HCT116 (cell line): ENCODE measurements at regions not wholly inside any gene's neighbourhood (a gene's known extent, or its start where the extent isn't known, plus 50 kb on each side); places are given as distances from the start of the nearest gene placed in this dataset.

Experiments
- ATAC-seq: fragments of 200-7000 bp; cut with Tn5 transposase; 2 replicates; pipeline ENCODE4 v1.9.1; 2020; ENCODE audit warnings: mild to moderate bottlenecking, moderate library complexity
- BruUV-seq: library from RNA; stranded (reverse); fragments of 400-500 nt; replicated peaks from 2 replicates; lab custom pipeline; 2021; lab: Mats Ljungman, UMichigan
- CTCF ChIA-PET: fragments of 300-600 bp; sonication (Branson Sonifier 250); formaldehyde crosslinking; loops from one replicate; lab custom pipeline; 2021; ENCODE audit warnings: antibody characterized with exemption; lab: Charles Lee
- POLR2A ChIA-PET: fragments of 300-600, 350-600 bp; sonication (Branson Sonifier 250); formaldehyde crosslinking; loops from one replicate; lab custom pipeline; 2021; ENCODE audit warnings: antibody characterized with exemption; lab: Charles Lee
- RAD21 ChIA-PET, 2 experiments: fragments of 300-600 bp; sonication (Branson Sonifier 250); formaldehyde crosslinking; loops; one replicate each; lab custom pipeline; 2023; ENCODE audit warnings: low total read pairs in 2 of 2; ENCODE audit not compliant: uncharacterized antibody in 2 of 2, unreplicated experiment in 2 of 2, low non-redundant PET in 1 of 2; lab: Charles Lee
- DNase-seq: peaks from one replicate; pipeline ENCODE4 v3.0.0-alpha.2; 2010; ENCODE audit warnings: low read depth, low spot score
- H2AFZ ChIP-seq: fragments of 200-600 bp; shearing (Covaris generic), sonication (generic); 2 replicates; pipeline ENCODE4 v1.6.1; 2017; ENCODE audit warnings: low read depth, mixed run types, mixed read lengths, antibody characterized with exemption, low read length; ENCODE audit not compliant: poor library complexity, severe bottlenecking
- H3K27ac ChIP-seq: 2 replicates; pipeline ENCODE4 v1.5.1; 2012; ENCODE audit warnings: low read depth, low read length
- H3K27me3 ChIP-seq: fragments of 200-600 bp; sonication (generic); 2 replicates; pipeline ENCODE4 v1.6.1; 2016; ENCODE audit warnings: mixed run types, low read length, mixed read lengths; ENCODE audit not compliant: insufficient read depth
- H3K36me3 ChIP-seq, 2 experiments: fragments of 200-500 bp in 1 of 2; fragments of 200-600 bp in 1 of 2; sonication (Bioruptor generic) in 1 of 2; sonication (generic) in 1 of 2; 2 replicates each; pipeline versions ENCODE4 v1.5.1 to v1.6.1; 2014 to 2016; ENCODE audit warnings: low read length in 2 of 2, inconsistent platforms in 1 of 2, mixed read lengths in 1 of 2, mixed run types in 1 of 2; ENCODE audit not compliant: insufficient read depth in 2 of 2, control insufficient read depth in 1 of 2
- H3K4me1 ChIP-seq, 2 experiments: fragments of 200-600 bp in 1 of 2; sonication (generic) in 1 of 2; 2 replicates each; pipeline versions ENCODE4 v1.5.1 to v1.6.1; 2012 to 2017; ENCODE audit warnings: low read length in 2 of 2, inconsistent platforms in 1 of 2, mild to moderate bottlenecking in 1 of 2, mixed read lengths in 1 of 2, mixed run types in 1 of 2, moderate library complexity in 1 of 2; ENCODE audit not compliant: insufficient read depth in 2 of 2, control insufficient read depth in 1 of 2
- H3K4me2 ChIP-seq: fragments of 200-600 bp; sonication (generic); 2 replicates; pipeline ENCODE4 v1.6.1; 2017; ENCODE audit warnings: mixed run types, low read length, mixed read lengths
- H3K4me3 ChIP-seq, 2 experiments: fragments of 200-600 bp in 1 of 2; sonication (generic) in 1 of 2; replicated peaks in 1 of 2; 2 replicates each; pipeline ENCODE4 v1.5.1; 2011 to 2016; ENCODE audit warnings: low read length in 2 of 2, control low read depth in 1 of 2, low read depth in 1 of 2, mild to moderate bottlenecking in 1 of 2, mixed read lengths in 1 of 2, mixed run types in 1 of 2
- H3K79me2 ChIP-seq: fragments of 200-600 bp; sonication (generic); 2 replicates; pipeline ENCODE4 v1.6.1; 2017; ENCODE audit warnings: mild to moderate bottlenecking, mixed run types, low read length, moderate library complexity, mixed read lengths; ENCODE audit not compliant: insufficient read depth
- H3K9ac ChIP-seq: fragments of 200-600 bp; sonication (generic); 2 replicates; pipeline ENCODE4 v1.6.1; 2016; ENCODE audit warnings: low read length, mixed read lengths
- H3K9me2 ChIP-seq: fragments of 200-600 bp; sonication (generic), shearing (Covaris generic); 2 replicates; pipeline ENCODE4 v1.6.1; 2017; ENCODE audit warnings: mixed run types, mild to moderate bottlenecking, moderate library complexity; ENCODE audit not compliant: insufficient read depth
- H3K9me3 ChIP-seq, 2 experiments: fragments of 200-500 bp in 1 of 2; fragments of 200-600 bp in 1 of 2; sonication (Bioruptor generic) in 1 of 2; sonication (generic) in 1 of 2; 2 replicates each; pipeline ENCODE4 v1.6.1; 2014 to 2017; ENCODE audit warnings: low read length in 2 of 2, mixed read lengths in 2 of 2, inconsistent platforms in 1 of 2, low read depth in 1 of 2, mild to moderate bottlenecking in 1 of 2, mixed run types in 1 of 2, moderate library complexity in 1 of 2; ENCODE audit not compliant: control insufficient read depth in 1 of 2, insufficient read depth in 1 of 2
- H4K20me1 ChIP-seq: fragments of 200-600 bp; sonication (generic), shearing (Covaris generic); 2 replicates; pipeline ENCODE4 v1.6.1; 2017; ENCODE audit warnings: mixed run types, mild to moderate bottlenecking, moderate library complexity; ENCODE audit not compliant: insufficient read depth
- ATF3 ChIP-seq: IDR thresholded peaks from 2 replicates; pipeline ENCODE4 v1.6.1; 2012
- CBX3 ChIP-seq: IDR thresholded peaks from 2 replicates; pipeline ENCODE4 v1.6.1; 2012; ENCODE audit warnings: low read depth
- CTCF ChIP-seq, 3 experiments: fragments of 200-600 bp in 1 of 3; sonication (generic) in 1 of 3; IDR thresholded peaks in 2 of 3; conservative IDR thresholded peaks in 1 of 3; 2 replicates each; pipeline ENCODE4 v1.5.1; 2012 to 2017; ENCODE audit warnings: low read depth in 2 of 3, low read length in 2 of 3, antibody characterized with exemption in 1 of 3, borderline replicate concordance in 1 of 3, control low read depth in 1 of 3, mild to moderate bottlenecking in 1 of 3, mixed read lengths in 1 of 3, mixed run types in 1 of 3, moderate library complexity in 1 of 3; ENCODE audit not compliant: insufficient read depth in 1 of 3
- ELF1 ChIP-seq: IDR thresholded peaks from 2 replicates; pipeline ENCODE4 v1.6.1; 2012; ENCODE audit warnings: low read depth, borderline replicate concordance
- EZH2 ChIP-seq: fragments of 200-600 bp; sonication (generic); IDR thresholded peaks from 2 replicates; pipeline ENCODE4 v1.6.1; 2017; ENCODE audit warnings: antibody characterized with exemption, mixed run types
- EZH2phosphoT487 ChIP-seq: fragments of 200-600 bp; IDR thresholded peaks from 2 replicates; pipeline ENCODE4 v1.6.1; 2018; ENCODE audit warnings: antibody characterized with exemption, borderline replicate concordance
- FOSL1 ChIP-seq: IDR thresholded peaks from 2 replicates; pipeline ENCODE4 v1.6.1; 2012; ENCODE audit warnings: low read depth
- MAX ChIP-seq: IDR thresholded peaks from 2 replicates; pipeline ENCODE4 v1.6.1; 2012
- POLR2A ChIP-seq: IDR thresholded peaks from 2 replicates; pipeline ENCODE4 v1.7.0; 2011; ENCODE audit warnings: borderline replicate concordance; ENCODE audit not compliant: insufficient read depth, insufficient read length; ENCODE audit errors: extremely low read depth
- SP1 ChIP-seq: IDR thresholded peaks from 2 replicates; pipeline ENCODE4 v1.6.1; 2012; ENCODE audit warnings: low read depth
- ZFX ChIP-seq: fragments of 450-650 bp; IDR thresholded peaks from 2 replicates; pipeline ENCODE4 v1.6.1; 2017
- ZNF274 ChIP-seq: fragments of 200-500 bp; sonication (Bioruptor generic); IDR thresholded peaks from 2 replicates; pipeline ENCODE4 v1.6.1; 2014; ENCODE audit warnings: mild to moderate bottlenecking, low read depth, low read length, inconsistent platforms
- intact Hi-C: fragments of 100-400 bp; cut with micrococcal nuclease; formaldehyde crosslinking; loops from 2 replicates; pipeline ENCODE4 v1.10.0; 2022

DNA sequence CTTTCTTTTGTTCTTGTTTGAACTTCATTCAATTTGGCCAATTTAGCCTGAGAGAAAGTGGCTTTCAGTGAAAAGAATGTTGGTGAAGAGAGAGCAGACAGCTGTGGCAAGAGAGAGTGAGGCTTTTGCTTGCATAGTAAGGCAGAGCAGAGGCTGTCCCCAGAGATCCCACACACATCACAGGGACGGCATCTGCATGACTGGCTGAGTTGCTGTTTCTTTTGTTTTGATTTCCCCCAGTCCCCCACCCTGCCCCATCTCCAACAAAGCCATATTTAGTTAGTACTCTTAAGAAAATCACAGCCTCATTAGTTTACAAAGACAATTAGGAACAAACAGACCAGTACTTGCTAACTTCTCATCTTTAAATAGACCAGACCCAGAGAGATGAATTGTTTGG, 363.9 kb upstream of the SEMA6A start:
- POLR2A ChIA-PET = no interaction called here

More for the DNA sequence above, 363.9 kb upstream of the SEMA6A start:
- no peaks in the 10 kb centered on the region for H3K36me3 ChIP-seq
- intact Hi-C loops = no loop called here
- TF ChIP-seq SP1 (no peak), ATF3 (no peak), ELF1 (no peak), ZNF274 (no peak), CTCF (IDR thresholded peaks at IDR 0.05 in 2 of 3, conservative IDR thresholded peaks at IDR 0.05 in 1 of 3; ENCODE audit: borderline replicate concordance in 1 of 3, insufficient read depth in 1 of 3, low read depth in 2 of 3, low read length in 2 of 3) (no peak), CBX3 (no peak), FOSL1 (no peak), EZH2phosphoT487 (no peak), MAX (no peak), ZFX (no peak), EZH2 (no peak), POLR2A (no peak)
- no peaks in the 10 kb centered on the region for H3K27me3 ChIP-seq
- no peaks in the 10 kb centered on the region for H4K20me1 ChIP-seq
- no peaks in the 10 kb centered on the region for H3K9me3 ChIP-seq
- ChIA-PET RAD21 (no interaction called here), CTCF (no interaction called here)
- H3K9me2 ChIP-seq = no peaks in the 10 kb centered on the region
- H2AFZ ChIP-seq = no peak overlapping the region
- H3K27ac ChIP-seq = no peak overlapping the region
- H3K4me3 ChIP-seq = no peak overlapping the region
- DNase-seq (no peak), ATAC-seq (no peak)
- H3K9ac ChIP-seq = no peak overlapping the region
- no peaks in the 10 kb centered on the region for H3K79me2 ChIP-seq
- no peaks in the 10 kb centered on the region for H3K4me1 ChIP-seq
- BruUV-seq = no TSS peak
- H3K4me2 ChIP-seq = no peak overlapping the region
